Tongue (tissue), 1 donor: ENCODE measurements at regions not wholly inside any gene's neighbourhood (a gene's known extent, or its start where the extent isn't known, plus 50 kb on each side); places are given as distances from the start of the nearest gene placed in this dataset.

Experiments used
- DNase-seq: peaks from one replicate; pipeline ENCODE4 v3.0.0-alpha.2; 2015

DNA sequence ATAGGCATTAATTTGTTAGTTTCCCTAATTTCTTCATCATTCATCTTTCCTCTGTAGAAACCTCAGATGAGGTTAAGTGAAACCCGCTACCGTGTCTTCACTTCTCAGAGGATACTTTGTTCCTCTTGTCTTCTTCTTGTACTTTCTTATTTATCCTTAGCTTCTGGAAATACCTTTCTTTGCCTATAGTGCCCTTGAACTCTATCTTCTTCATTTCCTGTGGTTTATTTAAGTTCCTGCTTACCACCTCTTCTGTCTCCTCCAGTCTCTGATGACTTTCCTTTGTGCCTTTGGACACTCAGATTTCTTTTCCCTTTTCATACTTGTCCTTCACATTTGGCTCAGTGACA, 159.6 kb upstream of the LEF1 start:
- no peak for DNase-seq

DNA sequence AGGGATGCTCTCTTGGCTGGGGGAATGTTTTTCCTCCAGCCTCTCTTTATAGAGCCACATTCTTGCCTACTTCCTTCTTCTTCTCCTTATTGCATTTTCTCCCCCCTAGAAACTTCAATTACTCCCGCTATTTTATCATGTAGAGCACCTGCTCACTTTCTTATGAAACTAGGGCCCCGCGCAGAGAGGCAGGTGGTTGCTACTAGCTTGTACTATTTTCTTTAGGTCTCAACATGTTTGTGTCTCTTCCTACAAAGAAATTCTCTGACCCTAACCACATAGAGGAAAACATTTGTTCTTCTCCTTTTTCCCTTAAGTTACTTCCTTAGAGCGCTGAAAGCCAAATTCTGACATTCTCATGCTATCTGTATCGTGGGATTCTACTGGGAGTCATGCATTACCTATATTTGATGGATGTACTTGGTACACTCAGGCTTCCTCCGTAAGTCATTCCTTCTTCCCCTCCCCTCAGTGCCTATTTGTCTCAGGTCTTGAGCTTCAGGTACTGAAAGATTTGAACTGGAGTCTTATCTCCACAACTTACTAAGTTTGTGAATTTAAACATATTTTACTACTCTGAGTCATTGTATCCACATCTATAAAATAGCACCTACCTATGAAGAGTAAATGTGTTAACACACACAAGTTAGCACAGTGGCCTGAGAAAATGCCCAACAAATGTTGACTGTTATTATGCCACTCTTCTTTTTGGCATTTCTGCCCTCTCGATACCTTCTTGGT, 159.1 kb upstream of the LEF1 start:
- DNase-seq = no peak

DNA sequence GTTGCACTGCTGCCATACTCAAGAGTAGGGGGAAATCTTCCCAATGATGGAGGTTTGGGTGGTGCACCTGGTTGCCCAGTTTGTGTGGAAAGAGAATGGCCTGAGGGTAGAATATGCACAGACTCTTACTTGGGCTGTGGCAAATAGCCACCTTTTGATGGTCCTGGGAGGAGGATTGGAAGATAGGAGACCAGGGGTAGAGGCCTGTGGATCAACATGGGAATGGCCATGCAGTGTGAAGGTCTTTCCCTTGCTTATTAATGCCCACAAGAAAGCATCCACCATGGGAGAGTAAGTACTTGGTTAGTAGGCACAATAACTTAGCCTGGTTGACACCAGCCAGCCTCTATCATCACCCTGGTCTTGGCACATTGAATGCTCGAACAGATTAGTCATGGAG, 156.8 kb upstream of the LEF1 start:
- no peak for DNase-seq

DNA sequence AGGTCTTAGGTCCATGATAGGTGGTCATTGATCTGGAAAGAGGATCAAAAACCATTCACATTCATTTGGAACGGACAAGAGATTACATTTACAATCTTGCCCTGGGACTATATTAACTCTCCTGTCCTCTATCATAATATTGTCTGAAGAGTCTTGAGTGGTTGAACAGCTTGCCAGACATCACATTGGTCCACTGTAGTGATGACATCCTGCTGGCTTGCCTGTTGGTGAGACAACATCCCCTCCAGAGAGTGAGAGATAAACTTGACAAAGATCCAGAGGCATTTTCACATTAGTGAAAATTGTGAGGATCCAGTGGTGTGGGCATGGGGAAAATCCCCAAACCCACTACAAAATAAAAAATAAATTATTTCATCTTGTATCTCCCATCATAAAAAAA, 155.7 kb upstream of the LEF1 start:
- no peak for DNase-seq

DNA sequence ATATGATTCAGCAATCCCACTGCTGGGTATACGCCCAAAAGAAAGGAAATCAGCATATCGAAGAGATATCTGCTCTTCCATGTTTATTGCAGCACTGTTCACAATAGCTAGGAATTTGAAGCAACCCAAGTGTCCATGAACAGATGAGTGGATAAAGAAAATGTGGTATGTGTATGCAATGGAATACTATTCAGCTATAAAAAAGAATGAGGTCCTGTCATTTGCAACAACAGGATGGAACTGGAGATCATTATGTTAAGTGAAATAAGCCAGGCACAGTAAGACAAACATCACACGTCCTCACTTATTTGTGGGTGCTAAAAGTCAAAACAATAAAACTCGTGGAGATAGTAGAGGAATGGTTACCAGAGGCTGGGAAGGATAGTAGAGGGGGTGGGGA, 153.8 kb upstream of the LEF1 start:
- no peak for DNase-seq

DNA sequence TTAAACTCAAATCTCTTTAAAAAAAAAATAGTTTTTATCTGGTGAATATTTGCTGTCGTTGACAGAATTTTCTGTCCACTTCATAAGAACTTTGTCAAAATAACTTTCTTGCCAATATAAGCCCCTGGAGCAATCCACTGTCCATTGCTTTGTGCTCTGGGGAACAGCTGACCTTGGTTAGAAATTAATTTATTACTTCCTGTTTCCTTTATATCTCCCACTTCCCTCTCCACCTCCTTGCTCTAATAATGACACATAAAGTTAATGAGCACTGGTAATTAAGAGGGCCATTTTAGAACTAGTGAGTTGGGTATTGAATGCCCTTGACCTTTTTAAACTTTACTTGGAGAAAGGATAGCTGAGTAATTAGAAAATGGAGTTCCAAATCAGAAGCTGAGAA, 151.3 kb upstream of the LEF1 start:
- no peak for DNase-seq

DNA sequence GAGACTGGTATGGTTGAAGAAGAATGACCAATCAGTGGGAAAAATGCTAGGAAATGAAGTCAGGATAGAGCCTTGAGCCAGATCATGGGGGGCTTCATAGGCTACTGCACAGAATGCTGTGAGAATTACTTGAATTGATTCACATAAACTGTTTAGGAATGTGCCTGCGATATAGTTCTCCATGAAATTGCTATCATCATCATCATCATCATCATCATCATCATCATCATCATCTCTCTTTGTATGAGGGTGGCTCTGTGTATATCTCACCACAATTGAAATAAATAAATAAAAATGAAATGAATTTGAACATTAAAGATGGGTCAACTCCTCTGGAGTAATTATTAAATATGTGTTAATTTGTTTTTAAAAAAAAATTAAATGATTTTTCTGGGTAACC, 148.6 kb upstream of the LEF1 start:
- no peak for DNase-seq

DNA sequence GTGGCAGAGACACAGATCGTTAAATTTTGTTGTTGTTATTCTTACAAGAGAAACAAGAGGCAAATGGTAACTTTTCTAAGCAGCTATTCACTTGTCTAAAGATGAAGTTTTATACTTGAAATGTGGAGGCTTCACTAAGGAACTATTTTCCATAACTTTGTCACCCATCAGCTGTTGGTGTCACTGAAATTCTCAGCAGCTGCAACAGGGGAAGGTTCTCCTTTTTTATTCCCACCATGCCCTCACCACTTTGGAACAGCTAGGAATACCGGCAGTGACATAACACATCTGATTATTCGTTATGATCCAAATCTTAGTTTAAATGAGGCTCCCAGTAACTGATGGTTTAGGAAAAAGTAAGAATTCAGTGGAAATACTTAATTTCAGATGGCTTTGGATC, 147.0 kb upstream of the LEF1 start:
- DNase-seq = peak; percentile 68

DNA sequence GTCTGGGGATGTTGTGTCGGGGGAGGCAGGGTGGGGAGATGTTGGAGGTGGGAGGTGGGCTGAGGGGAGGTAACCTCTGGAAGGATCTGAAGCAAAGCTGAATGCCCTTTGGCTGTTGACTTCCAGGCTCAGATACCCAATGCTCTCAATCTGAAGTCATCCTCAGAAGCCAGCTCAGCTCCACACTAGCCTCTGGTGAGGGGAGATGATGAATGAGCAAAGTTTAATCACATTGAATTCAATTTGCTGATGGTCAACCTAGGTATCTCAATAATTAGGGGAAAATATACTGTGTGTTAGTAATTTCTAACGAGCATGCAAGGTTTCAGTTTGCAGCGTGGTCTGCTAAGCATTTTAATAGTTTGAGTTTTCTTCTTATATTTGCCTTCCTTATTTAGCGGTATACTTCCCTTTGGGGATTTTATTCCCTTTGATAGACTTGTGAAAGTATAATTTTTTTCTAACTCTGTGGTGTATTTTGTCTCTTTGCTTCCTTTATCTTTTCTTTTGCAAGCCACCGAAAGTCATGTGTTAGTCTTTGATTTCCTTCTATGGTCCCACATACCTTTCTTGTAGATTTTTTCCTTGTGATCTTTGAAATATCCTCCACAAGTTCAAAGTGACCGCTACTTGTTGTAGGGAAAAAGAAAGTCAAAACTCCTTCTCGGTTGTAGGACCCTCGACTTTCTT, 146.3 kb upstream of the LEF1 start:
- no peak for DNase-seq

DNA sequence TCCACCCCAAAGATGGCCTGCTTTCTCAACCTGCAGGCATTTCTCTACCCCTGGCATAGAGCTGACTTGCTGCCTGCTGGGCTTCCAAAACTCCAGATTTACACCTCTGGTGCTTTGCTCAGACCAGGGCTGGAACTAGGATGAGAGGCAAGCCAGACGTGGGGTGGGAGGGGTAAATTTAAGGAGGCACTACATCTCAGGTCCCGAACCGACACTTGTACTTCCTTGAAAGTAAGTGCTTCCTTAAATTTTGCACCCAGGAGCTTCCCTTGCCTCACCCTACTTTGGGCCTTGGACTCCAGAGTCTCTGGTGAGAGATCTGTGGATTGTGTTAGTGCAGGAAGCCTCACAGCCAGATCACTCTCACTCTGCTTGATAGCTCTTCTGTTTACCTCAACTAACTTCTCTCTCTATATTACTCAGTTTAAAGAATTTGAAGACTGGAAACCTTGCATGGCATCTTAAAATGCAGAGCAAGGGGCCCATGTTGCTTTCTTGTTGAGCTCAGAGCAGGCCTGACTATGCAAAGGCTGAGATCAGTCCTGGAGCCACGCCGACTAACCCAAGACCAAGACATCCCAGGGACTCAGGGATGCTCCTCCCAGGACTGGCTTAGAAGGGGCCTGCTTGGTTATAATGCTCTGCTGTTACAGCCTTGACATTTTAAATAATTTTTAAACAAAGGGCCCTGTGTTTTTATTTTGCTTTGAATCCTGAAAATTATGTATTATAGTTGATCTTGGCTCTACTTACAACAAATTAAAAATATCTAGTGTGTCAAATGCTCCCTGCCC, 145.0 kb upstream of the LEF1 start:
- no peak for DNase-seq

DNA sequence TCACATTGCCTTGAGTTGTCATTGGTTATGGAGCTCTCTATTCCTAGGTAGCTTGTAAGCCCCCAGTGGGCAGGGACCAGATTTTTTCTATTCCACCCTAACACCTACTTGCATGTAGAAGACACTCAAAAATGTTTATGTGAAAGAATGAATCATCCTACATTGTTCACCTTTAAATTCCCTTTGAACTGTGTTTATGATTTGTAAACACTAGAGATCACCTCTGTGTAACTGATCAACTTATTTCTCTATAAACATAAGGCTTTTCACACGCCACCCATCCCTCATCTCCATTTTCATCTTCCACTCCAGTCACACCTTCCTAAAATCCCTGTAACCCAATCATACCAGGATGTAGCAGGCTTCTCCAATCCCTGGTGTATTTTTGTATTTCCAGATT, 142.6 kb upstream of the LEF1 start:
- no peak for DNase-seq

DNA sequence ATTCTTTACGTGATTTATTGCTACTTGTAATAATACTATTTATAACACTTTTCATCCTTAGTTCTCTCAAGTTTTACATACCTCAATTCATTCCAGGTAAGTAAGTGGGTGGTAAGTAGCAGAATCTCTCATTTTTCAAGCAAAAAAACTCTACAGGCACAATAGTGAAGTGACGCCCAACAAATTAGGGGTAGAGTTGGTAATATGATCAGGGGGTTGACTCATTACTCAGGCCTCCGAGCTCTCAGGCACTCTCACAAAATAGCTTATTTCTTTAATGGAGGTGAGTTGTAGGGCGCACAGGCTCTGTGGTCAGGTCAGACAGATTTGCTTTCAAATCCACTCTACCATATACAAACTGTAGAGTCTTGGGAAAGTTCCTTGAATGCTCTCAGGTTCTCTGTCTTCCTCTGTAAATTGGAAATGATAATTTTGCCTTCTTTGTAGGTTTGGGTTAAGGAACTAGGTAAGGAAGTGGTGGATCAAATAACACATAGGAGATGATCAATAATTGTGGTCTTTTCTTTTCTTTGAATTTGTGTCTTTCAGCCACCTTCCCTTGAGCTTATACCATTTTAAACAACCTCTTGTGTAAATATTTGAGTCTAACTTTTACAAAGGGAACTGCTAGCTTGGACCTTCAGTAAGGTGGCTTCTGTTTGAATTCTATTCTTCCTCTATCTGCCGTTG, 134.9 kb upstream of the LEF1 start:
- DNase-seq = no peak

DNA sequence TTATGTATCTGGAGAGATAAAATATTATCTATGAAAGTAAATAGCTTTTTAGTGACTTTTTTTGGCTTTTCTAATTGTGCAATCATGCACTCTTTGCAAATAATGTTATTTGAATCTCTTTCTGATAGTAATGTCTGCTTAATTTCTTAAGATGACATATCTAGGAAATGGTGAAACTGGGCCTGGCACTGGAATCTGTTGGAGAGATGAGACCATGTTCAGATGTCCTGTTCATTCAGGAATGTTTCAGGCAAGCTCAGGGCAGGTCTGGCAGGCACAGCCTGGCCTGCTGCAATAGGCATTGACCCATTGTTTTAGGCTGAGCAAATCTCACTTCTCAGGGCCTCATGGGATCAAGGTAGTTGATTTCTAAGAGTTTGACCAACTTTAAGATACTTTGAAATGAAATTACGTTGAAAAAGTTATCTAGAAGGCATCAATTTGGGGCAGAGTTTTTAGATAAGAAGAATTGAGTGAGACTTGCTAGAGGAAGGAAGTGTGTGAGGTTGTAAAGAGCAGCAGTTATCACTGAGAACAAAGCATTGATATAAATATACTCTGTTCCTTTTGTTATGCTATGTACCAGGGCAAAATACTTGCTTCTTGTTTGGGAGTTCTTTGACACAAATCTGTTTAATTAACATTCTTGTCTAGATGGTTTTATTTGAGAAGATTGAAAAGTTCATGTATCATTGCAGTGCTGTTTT, 133.0 kb upstream of the LEF1 start:
- no peak for DNase-seq

DNA sequence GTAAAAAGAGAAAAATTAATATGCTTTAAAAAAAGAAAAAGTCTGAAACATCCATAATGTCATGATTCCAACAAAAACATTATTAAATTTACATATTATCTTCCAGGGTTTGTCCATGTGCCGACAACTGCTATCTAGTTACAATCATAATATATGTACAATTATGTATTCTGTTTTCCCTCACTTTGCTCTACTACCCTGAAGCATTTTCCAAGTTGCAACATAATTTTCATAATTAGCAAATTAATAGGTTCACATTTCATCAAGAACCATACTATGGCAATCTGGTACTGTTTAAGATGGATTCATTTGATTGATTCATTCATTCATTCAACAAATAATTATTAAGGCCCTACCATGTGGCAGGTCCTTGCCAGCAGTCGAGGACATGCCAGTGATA, 128.9 kb upstream of the LEF1 start:
- no peak for DNase-seq

DNA sequence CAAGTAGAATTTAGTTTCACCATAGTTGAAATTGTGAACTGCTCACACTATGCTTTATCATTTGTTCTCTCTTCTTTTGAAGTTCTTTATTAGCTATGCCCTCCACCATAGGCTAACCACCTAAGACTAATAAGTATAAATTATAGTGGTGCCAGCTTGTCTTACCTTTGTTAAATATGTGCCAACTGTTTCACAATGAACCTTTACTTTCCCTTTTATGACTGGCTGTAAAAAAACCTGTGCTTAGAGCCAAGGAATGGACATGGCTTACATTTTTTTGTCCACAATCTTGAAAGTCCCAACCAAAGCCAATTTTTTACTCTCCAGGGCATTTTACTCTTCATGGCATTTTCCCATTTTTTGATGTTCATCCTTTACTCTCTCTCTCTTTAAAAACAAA, 123.5 kb upstream of the LEF1 start:
- DNase-seq = no peak

DNA sequence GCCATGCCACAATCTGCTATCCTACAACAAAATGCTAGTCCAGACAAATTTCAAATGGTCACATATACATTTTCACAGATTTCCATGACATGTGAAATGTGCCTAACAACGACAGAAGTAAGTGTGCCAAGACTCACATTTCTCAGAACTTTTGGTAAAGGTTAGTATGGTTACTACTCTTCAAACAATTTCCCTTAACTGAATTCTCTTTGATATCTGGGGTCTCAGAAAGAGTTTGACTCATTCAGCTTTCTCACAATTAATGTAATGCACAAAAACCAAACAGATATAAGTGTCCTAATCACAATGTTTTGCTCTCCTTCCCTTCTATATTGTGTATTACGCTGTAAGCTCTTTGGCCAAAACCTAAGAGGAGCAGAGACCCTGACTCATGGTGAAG, 122.4 kb upstream of the LEF1 start:
- DNase-seq = no peak

DNA sequence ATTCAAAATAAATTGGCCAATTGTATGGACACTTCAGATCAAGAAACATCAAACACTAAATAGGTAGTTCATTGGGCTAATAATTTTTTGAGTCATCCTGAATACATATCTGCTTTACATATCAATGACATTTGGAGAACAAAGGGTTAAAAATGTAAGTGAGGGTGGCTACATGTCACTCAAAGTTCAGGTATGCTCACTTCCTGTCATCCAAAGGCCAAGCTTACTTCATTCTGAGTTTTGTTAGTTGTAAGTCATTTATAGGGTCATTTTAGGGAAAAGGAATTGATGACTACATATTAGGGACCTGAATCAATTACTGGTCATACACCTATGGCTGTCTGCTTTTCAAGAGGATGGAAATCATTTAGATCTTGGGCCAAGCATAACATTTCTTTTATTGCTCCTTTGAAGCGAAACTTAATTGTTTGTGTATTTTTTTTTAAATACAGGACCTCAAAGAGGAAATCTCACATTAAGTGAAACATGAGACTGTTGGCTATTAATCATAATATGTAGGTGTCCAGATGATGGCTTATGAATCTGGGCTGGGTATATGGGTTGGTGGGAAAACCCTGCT, 119.2 kb upstream of the LEF1 start:
- DNase-seq = no peak

DNA sequence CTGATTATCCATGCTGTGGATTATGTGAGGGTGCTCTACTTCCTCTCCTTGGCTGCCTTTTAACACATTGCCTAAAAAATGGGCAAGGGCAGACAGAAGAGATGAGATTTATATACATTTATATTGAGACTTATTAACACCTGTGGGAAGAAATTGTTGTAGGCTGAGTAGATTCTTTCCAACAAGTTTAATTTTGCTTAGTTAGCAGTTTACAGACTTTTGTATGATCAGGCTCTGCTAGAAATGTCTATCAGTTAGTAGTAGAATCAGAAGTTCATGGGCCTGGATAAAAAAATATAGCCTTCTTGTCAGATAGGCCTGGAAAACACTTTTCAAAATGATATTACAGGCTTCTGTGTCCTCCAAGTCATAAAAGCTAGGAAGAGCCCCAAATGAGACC, 111.3 kb upstream of the LEF1 start:
- no peak for DNase-seq

DNA sequence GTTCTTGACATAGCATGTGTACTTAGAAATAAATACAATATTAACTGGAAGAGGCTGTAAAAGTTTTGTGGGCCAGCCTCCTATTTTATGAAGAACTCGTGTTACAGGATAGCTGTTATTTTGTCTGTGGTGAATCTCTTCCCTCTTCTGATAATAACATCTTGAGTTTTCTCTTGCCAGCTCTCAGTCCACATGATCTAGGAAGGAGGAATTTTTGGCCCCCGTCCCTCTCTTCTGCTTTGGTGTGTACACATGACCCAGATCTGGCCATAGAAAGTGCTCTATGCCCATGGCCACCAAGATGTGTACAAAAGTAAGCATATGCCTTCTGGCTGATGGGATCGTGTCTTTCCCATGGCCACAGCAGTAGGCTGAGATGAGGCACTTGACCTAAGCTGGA, 108.0 kb upstream of the LEF1 start:
- no peak for DNase-seq

DNA sequence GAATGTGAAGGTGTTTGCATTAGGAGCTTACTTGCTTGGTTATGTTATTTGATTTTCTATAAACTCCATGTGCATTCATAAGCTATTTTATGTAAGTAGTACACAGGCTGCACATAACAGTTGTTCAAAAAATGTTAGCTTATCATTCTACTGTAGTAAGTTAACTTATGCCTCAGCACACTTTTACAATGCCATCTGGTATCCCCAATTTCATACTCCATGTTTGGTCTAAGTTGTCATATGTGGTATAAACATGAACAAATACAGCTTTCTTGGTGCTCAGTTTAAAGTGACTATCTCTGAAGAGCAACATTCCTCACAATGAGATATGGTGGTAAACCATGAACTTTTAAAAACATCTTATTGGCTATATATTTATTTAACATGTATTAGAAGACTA, 104.3 kb upstream of the LEF1 start:
- DNase-seq = no peak

DNA sequence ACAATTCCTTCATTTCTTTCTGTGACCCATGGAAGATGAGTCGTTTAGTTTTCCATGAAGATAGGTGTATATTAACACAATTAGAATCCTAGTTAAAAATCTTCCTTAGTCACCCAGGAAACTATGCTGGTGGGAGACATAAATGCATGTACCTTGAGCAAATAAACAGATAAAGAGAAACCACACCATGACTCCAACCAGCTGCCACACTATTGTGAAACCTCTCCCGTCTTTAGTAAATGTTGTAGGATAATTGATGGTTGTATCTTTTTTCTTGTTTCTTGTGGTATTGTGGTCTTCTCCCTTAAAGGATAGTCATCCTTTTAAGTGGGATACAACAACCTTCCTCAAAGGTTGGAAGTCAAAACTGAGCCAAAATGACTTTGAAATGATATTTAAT, 103.8 kb upstream of the LEF1 start:
- no peak for DNase-seq

DNA sequence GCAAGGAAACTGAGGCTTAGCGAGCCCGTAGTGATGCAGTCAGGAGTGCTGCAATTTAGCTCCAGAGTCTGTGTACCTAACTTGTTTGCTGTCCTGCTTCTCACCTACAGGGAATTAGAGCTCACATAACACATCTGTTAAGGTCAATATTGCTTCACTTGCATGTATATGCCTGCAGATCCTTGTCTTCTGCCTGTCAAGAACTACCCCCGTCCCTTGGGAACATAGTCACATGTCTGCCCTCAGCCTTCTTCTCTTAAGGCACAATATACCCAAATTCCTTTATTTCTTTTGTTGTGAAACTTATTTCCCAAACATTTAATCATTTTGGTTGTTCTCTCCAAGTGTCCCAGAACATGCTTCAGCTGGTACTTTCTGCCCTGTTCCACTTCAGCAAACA, 103.3 kb upstream of the LEF1 start:
- DNase-seq = no peak
